Activated T-cell treated with anti-CD3 and anti-CD28 coated beads for 24 hours (primary cell): ENCODE measurements at regions not wholly inside any gene's neighbourhood (a gene's known extent, or its start where the extent isn't known, plus 50 kb on each side); places are given as distances from the start of the nearest gene placed in this dataset.

Experiments
- DNase-seq: peaks from one replicate; pipeline ENCODE4 v3.0.0-alpha.2; 2020; ENCODE audit warnings: low read depth

DNA sequence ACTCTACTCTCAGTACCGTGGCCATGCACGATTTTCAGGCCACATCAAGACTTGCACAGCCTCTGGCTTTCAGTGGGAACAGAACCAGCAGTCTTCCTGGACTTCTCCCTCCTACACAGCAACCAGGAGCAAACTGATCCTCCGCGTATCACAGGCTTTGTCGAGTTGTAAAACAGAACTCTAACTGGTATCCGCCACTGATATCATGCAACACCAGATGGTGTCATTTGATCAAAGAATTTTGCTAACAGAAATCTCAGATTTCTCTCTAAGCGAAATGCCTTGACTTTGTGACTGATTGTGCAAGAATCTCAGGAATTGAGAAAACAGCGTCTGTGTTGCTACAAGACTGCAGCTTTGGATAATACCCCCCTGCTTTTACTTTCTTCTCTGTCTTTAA lies 85.7 kb downstream of the COPS8 start:
- DNase-seq = no peak

DNA sequence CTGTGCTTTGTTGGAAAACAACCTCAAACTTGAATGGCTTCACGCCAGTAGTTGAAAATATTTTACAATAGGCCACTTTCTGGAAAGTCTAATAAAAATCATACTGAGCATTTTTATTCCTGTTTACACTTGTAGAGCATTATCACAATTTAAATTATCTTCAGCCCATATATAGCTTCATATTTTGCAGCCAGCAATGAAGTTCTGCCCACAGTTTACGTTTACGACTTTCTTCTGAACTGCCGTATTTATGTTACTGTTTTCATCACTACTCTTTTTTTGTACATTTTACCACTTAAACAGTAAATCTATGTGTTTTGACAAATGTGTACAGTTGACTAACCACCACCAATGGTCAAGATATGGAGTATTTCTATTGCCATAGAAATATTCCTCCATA lies 86.2 kb downstream of the COPS8 start:
- DNase-seq = no peak

GRCh38 chr2:237177052-237177451 lies 91.4 kb downstream of the COPS8 start:
- DNase-seq = no peak

DNA sequence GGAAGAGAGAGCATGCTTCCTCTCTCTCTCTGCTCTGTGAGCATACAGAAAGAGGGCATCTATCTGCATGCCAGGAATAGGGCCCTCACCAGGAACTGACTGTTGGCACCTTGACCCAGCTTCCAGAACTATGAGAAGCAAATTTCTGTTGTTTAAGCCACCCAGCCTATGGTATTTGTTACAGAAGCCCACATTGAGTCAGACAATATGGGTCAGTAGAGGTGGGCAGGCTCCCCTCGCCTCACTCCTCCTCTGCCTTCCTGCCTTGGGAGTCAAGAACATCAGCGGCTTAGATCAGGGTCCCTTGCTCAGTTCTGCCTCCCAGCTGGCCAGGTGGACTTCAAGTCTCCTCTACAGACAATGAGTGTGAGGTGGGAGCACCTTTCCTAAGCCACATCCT lies 92.3 kb downstream of the COPS8 start:
- no peak for DNase-seq

DNA sequence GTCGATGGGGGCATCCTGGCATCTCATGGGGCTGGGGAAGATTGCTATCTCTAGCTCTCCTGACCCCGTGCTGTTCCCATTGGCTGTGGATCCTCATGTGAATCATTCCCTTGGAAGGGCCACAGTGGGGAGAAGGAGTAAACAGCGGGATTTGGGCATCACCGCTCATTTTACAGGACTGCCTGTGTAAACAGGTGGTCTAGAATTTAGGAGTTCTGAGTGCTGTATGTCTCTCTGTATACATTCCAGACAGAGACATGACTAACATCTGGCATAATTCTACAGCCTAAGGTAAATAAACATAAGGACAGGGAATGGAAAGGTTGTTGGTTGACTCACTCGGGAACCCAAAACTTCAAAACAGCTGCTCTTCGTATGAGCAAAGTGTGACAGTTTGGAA lies 92.7 kb downstream of the COPS8 start:
- no peak for DNase-seq

DNA sequence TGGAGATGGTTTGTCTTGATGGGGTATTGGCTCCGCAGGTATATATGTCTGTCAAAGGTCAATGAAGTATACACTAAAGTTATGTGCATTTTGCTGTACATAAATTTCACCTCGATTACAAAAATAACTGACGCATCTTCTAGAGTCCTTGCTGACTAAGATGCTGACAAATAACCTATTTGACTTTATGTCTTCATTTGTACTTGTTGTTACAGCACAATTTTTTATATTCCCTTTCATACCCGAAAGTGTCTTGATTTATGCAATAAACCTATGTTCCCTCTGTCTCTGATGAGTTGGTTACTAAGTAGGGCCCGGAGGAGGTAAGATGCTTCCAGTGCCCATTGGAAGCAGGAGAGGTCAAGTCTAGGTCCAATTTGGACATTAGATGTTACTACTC lies 93.5 kb downstream of the COPS8 start:
- DNase-seq = no peak

DNA sequence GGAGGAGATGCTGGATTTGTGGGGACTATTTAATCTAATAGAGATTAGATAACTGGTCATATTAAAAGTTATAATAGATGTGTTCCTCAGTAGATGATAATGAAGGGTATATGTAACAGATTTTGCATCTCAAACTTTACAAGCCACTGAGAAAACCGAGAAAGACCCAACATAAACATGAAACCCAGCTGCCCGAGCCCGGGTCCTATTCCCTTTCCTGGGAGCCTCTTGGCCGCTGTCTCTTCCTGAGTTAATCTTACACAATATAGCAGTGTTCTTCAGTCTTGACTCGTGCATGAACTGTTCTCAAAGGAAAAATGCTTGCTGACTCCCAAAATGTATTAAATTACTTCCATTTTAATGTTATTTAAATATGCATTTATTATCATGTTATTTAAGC lies 94.5 kb downstream of the COPS8 start:
- no peak for DNase-seq

GRCh38 chr2:237180987-237181386 lies 95.3 kb downstream of the COPS8 start:
- DNase-seq = no peak

- no peak for DNase-seq
Observed at GRCh38 chr2:237181844-237182243, 96.2 kb downstream of the COPS8 start.

DNA sequence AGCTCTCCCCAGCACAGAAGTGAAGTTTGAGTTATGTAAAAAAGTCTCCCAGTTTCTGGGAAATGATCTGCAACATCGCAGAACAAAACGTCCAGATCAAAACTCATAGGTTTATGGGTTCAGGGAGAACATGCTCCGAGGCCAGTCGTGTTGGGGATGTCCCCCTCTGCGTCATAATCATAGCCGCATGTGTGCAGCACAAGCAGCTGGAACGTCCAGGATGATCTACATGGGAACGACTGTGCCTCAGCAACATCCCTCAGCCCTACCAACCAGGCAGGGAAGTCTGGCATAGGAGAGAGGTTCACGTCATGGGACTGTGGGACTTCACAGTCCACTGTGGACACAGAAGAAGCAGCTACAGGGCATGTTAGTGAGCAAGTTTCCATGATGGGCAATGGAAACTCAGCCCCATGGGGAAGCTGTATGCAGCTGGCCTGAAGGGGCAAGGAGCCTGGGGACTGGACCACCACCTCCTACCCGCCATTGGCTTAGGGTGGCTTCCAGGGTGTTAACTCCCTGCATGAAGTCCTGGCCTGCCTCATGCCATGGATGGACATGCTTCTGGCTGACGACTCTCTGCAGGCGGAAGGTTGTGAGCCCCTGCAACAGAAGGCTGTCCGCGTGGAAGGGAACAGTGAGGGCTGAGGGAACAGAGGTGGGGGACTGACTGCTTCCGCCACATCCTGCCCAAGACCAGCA lies 96.9 kb downstream of the COPS8 start:
- DNase-seq = no peak

GRCh38 chr2:237184192-237184918 lies 98.7 kb downstream of the COPS8 start:
- no peak for DNase-seq

GRCh38 chr2:237184919-237185552 lies 99.3 kb downstream of the COPS8 start:
- no peak for DNase-seq

- DNase-seq = no peak
Observed at GRCh38 chr2:237185553-237185925, 99.8 kb downstream of the COPS8 start.

DNA sequence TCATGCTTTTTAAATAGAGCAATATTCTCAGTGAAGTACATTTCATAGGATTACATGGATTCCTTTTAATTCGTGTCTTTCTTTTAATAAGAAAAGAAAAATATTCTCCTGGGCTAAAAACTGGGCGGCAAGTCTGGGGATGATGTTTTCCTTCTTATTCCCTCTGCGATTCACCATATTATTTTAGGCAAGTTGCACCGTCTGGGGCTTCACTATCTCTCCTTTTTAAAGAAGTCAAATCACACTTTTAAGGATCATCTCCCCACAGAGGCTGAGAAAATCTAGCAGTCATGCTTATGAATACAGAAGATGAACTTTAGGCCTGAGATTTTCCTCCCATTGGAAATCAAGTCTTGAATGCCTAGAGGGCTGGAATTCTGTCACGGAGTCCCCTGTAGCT lies 104.1 kb downstream of the COPS8 start:
- no peak for DNase-seq

DNA sequence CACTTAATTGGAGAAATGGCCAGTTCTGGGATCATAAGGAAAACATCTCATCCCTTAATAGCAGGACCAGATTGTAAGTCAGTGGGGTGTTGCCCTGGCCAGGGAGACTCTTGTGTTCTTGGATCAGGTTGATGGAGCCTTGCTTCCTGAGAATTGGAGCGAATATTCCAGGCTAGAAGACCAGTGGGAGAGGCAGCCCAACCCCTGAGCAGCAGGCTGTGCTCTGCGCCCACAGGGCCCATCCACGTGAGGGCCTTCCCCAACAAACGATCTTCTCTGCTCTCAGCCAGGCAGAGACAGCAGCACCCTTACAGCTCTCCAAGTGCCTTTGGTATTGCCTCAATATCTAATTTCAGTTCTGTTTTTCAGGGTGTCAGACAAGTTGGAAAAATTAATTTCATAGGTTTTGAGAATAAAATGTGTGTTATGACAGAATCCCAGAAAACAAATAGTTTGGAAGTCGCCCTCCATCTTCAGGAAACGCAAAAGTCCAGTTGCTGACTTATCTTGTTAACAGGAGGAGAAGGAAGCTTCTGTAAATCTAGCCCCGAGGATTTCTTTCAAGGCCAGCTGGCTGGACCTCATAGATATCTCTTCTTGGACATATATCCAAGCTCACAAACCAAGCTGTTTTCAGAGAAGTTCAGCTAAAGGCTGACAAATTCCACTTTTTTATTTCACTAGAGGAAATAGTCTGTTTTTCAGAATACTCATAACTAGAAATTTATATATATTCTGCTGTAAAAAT lies 105.5 kb downstream of the COPS8 start:
- no peak for DNase-seq

DNA sequence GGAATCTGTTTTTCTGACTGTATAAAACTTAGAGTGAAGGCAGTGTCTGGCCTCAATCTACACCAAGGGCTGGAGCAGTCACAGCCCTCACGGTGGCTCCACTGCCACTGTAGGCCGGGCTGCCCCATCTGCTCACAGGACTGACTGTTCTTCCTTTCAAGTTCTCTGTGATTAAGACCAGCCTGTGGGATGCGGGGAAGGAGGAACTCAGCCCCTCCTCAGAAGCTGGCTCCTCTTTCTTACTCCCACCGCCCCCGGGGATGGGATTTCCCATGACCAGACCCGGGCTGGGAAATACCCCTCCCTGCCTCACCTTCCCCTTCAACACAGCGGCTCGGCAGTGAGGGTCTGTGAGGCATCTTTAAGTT lies 106.0 kb downstream of the COPS8 start:
- DNase-seq = no peak

- DNase-seq = no peak
Observed at GRCh38 chr2:237192881-237193280, 107.2 kb downstream of the COPS8 start.

- no peak for DNase-seq
Observed at GRCh38 chr2:237193436-237193835, 107.7 kb downstream of the COPS8 start.

- DNase-seq = no peak
Observed at GRCh38 chr2:237194081-237194480, 108.4 kb downstream of the COPS8 start.

- DNase-seq = no peak
Observed at GRCh38 chr2:237194906-237195305, 109.2 kb downstream of the COPS8 start.

GRCh38 chr2:237195396-237196120 lies 109.9 kb downstream of the COPS8 start:
- no peak for DNase-seq

DNA sequence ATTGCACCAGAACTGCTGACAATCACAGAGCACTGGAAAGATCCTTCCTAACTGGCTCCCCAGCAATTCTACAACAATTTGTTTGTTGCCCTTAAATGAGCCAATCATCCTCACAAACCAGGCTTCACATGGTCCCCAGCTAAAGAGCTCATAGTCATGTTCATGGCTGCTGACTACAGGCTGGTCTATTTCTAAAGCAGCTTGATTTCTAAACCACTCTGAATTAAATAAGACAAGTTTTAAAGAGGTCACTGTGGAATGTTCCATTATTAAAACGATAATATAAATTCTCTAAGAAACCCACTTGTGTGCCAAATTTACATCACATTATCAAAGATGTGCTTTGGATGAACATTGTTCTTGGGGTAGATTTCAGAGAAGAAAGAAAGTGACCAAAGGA lies 110.7 kb downstream of the COPS8 start:
- DNase-seq = no peak
